GM12892 (cell line): ENCODE measurements at regions not wholly inside any gene's neighbourhood (a gene's known extent, or its start where the extent isn't known, plus 50 kb on each side); places are given as distances from the start of the nearest gene placed in this dataset.

ENCODE experiments used
- POLR2A ChIP-seq: IDR thresholded peaks from 2 replicates; pipeline ENCODE4 v1.6.1; 2011; ENCODE audit warnings: low read depth, low read length, control low read depth
- POLR2AphosphoS5 ChIP-seq: IDR thresholded peaks from 2 replicates; pipeline ENCODE4 v1.6.1; 2011; ENCODE audit warnings: low read depth, low read length, control low read depth
- TAF1 ChIP-seq: IDR thresholded peaks from 2 replicates; pipeline ENCODE4 v1.6.1; 2011; ENCODE audit warnings: low read depth, mild to moderate bottlenecking, control low read depth, low read length, borderline replicate concordance

- TF ChIP-seq POLR2A (no peak), POLR2AphosphoS5 (no peak), TAF1 (no peak)
Measured at GRCh38 chr11:15912825-15913224, 443.5 kb downstream of the SOX6 start.
